ENCODE measurements at regions not wholly inside any gene's neighbourhood (a gene's known extent, or its start where the extent isn't known, plus 50 kb on each side); places are given as distances from the start of the nearest gene placed in this dataset.

- CTCF ChIA-PET: no interaction called here
- POLR2A ChIA-PET: no interaction called here
Observed at GRCh38 chr2:103734911-103735310, 973.1 kb downstream of the TMEM182 start.

GRCh38 chr2:103738108-103738507 lies 976.3 kb downstream of the TMEM182 start:
- ChIA-PET CTCF (no interaction called here), POLR2A (no interaction called here)

DNA sequence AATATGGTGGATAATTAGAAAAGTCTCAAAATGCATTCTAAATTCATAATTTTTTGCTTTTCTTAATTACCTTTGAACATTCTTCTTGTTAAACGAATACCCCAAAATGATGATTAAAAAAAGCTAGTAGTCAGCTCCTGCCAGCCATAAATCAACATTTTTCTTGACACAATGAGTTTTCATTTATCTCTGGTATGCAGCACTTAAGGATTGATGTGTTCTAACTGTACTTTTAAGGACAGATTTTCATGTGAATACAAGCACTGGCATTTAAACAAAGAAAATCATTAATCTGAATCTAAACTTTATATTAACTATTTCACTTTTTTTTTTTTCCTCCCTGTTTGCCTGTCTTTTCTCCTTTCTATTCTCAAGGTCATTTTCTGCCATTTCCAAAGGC lies 976.8 kb downstream of the TMEM182 start:
- POLR2A ChIA-PET: no interaction called here
- CTCF ChIA-PET: no interaction called here

GRCh38 chr2:103739186-103739585 lies 977.4 kb downstream of the TMEM182 start:
- ChIA-PET POLR2A (no interaction called here), CTCF (no interaction called here)

DNA sequence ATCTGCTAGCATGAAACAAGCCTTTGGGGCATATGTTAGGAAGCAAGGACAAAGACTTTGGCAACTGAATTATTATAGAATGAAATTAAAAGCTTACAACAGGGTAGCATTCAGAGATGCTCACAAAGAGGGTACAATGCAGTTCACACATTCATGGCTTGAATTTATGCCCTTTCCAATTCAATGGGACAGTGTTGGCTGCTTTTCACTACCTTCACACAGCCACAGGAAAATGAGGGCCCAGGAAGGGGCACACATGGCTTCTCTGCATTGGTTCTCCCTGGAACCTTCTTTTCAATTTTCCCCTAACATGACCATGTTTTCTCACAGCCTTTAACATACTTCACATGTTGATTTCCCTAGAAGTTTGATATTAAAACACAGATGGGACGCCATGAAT lies 978.1 kb downstream of the TMEM182 start:
- ChIA-PET CTCF (no interaction called here), POLR2A (no interaction called here)

- ChIA-PET CTCF (no interaction called here), POLR2A (no interaction called here)
Observed at GRCh38 chr2:103740631-103741030, 978.8 kb downstream of the TMEM182 start.

DNA sequence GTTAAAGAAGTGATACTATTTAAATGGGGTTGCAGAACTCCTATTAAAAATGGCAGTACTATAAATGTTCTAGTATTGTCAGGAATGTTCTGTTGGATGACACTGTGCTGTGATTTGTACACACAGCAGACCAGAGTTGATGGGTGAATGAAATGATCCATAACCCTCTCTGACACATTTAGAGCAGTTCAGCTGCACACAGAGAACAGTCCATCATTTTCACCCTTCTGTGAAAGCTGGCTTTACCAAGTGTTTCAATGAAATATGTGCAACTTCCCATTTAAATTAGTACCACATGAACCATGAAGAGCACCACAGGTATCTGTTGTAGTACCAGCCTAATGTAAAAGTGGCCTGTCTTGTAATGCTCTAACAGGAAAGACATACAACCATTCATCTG lies 981.4 kb downstream of the TMEM182 start:
- CTCF ChIA-PET: no interaction called here
- POLR2A ChIA-PET: no interaction called here

DNA sequence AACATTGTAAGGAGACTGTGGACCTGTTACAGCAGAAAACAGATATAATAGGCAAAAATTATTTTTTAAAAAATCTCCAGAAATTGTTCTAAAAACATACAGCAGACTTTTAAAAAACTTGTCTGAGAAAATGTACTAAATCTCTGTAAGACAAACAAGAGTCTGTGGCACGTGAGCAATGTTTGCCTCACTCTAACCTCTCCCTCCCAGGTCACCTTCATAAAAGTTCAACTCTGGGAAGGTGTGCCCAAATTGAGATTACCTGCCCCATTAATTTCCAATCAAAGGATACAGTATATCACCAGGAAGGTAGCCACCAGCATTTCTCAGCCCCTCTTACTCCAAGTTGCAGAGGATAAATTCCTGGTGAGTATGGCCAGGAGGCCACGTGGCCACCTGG lies 992.7 kb downstream of the TMEM182 start:
- ChIA-PET CTCF (no interaction called here), POLR2A (no interaction called here)

DNA sequence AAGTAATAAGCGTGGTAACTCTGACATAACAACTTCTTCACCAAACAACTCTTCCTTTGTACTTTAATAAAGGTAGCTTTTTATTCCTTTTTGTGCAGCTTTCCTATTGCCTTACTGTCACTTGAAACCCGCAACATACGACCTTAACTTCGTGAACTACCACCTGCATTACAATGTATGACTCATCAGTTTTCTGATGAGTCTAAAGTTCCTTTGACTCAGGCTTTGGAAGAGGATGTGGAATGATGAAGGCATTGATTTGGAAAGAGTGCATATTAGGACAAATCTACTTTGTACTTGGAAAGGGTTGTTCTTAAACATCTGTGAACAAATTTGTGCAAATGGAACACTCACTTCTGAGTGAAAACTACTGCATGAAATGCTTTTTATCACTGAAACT lies 1012.1 kb downstream of the TMEM182 start:
- CTCF ChIA-PET: no interaction called here
- POLR2A ChIA-PET: no interaction called here

DNA sequence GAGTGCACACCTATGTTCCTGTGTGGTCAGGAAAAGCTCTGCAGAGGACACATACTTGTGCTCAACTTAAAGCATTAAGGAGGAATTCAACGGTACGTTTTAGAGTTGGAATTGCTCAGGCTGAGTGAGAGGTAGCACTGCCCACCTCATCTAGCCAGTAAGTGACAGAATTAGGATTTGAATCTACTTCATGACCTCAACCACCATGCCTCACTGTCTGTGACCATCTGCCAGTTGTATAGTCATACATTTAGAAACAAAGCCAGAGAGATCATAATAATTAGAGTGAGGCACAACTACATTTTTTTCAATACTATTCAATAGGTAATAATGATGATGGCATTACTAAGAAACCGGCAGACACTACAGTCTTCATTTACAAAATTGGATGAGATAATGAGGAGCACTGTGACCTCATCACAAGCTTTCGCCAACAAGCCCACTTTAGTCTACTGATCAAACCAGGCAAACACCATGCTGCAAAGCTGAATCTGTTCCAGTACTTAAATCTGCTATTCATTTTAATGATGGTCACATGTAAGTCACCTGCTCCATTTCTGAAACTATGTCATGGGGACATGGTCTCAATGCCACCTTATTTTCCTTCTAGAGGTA lies 1018.4 kb downstream of the TMEM182 start:
- ChIA-PET CTCF (no interaction called here), POLR2A (no interaction called here)

- POLR2A ChIA-PET: no interaction called here
- CTCF ChIA-PET: no interaction called here
Observed at GRCh38 chr2:103781313-103781712, 1019.5 kb downstream of the TMEM182 start.

DNA sequence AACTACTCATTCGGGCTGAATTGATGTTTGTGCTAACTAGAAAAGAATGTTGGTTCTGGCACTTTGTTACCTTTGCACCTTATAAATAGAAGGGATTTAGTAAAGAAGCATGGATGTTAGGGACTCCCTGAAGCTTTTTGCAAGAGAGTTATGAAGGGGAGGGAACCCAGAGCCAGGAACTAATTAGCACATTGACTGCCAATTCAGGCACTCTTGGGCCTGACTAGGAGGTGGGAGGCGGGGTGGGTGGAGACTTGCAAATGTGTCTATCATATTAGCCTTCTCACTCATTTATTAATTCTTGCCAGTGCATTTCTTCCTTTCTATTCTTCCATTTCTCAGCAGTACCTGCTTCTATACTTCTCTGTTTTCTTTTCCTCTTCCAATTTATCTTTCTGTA lies 1022.4 kb downstream of the TMEM182 start:
- ChIA-PET POLR2A (no interaction called here), CTCF (no interaction called here)

DNA sequence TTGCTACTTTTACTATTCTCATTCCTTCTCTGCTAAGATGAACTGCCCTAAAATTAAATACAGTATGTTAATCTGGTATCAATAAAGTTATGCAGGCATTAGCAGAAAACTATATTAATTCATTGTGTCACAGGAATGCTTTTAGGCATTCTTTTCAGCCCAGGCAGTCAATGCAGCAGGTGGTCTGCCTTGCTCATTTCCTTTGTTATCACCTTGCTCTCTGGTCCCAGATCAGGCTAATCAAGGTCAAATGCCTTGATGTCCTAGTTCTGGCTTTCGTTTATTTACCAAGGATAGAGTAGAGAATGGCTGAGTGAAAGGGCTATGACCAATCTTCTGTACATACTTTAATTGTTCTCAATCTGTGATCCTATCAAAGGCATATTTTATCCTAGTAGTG lies 1023.6 kb downstream of the TMEM182 start:
- CTCF ChIA-PET: no interaction called here
- POLR2A ChIA-PET: no interaction called here

DNA sequence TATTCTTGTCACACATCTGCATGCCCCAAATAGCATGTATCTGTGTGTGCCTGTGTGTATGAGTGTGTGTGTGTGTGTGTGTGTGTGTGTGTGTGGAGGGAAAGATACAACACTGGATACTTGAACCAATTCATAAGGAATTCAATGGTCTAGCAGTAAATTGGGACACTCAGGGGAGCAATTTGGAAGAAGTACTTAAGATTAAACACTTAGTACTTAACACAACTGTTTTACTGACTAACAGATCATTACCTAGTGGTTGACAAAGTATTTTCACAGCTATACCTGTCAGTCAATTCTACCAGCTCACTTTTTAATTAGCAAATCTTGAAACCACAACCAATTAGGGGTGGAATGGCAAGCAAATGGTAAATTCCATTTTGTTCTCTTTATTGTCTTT lies 1024.1 kb downstream of the TMEM182 start:
- ChIA-PET CTCF (no interaction called here), POLR2A (no interaction called here)

GRCh38 chr2:103788389-103788788 lies 1026.6 kb downstream of the TMEM182 start:
- CTCF ChIA-PET: no interaction called here
- POLR2A ChIA-PET: interaction anchor here (0.6 kb wide), 1 partner anchor 494 kb away, joined by 5 read pairs; no protein-coding TSS in a partner anchor

DNA sequence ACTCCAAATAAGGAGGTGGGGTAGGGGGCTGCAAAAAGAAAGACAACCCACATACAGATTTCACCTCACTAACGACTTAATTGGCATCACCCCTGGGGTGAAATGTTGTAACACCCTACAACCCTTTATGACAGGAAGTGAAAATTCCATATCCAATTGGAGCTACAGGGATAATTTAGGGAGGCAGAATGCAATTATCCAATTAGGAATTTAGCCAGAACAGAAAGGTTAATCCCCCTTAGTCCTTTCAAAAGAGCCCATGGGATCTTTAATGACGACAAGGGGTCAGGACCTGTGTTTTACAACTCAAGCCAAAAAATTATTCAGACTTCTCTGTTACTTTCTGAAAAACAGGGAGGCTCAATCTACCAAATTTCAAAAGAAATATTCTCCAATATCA lies 1027.1 kb downstream of the TMEM182 start:
- ChIA-PET CTCF (no interaction called here), POLR2A (no interaction called here)

DNA sequence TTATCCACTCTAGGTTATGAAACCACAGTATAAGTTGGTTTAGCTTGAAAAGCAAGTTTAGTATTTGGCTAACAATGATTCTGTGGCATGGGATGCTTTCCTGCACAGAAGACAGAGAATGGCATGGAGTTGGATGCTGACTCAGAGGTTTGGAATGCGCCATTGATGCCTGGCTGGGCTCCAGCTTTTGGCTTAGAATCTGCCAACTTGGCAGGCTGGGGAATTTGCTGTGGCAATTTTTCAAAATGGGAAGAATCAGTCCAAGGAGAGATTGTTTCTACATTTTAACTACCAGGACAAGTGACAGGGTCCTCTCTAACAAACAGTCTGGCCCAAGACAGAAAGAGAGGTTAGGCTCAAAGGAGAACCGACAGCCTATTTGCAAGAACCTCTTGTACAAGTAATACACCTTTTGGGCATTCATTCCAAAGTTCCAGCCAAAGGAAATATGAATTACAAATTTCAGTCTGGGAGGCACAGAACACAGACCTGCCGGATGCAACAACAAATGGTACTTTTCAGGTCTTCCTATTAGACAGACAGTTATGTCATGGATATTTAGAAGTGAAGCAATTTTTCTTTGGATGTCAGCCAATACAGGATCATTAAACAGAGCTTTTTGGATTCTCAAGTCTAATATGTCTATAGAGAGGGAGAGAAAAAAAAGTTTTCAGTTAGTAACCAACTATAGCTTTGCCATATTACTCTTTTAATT lies 1027.7 kb downstream of the TMEM182 start:
- POLR2A ChIA-PET: no interaction called here
- CTCF ChIA-PET: no interaction called here

DNA sequence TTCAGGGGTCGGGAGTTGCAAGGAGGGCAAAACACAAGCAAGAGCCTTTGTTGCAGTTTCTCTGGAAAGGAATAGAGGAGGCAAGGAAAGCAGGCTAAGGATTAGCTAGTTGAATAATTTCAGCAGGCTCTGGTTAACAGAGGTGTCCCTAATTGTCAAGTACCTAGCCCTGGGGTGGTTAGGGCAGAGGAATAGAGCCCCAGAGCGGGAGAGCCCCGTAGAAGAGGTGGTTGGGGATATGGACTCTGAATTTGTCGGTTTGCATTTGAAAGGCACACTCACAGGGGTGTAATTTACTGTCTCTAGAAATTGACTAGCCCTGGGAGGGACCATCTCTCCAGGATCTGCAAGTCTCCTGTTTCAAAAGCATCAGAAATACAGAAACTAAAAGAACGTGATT lies 1030.2 kb downstream of the TMEM182 start:
- POLR2A ChIA-PET: no interaction called here

DNA sequence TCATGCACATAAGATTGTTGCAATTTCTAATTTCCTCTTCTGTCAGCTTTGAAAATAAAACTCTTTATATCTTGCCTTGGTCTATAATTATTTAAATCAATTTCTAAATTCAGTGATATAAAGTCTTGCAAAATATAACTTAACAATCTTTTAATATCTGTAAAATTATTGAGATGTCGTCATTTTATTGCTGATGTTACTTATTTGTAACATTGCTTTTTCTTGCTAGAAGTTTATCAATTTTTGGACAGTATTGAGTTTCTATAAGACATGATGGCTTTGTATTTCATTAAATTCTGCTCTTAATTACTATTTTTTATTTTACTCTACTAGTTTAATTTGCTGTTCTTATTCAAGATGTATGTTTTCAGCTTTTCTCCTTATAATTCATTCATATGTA lies 1036.5 kb downstream of the TMEM182 start:
- ChIA-PET CTCF (no interaction called here), POLR2A (no interaction called here)

More for the DNA sequence above, 1030.2 kb downstream of the TMEM182 start:
- CTCF ChIA-PET: no interaction called here

DNA sequence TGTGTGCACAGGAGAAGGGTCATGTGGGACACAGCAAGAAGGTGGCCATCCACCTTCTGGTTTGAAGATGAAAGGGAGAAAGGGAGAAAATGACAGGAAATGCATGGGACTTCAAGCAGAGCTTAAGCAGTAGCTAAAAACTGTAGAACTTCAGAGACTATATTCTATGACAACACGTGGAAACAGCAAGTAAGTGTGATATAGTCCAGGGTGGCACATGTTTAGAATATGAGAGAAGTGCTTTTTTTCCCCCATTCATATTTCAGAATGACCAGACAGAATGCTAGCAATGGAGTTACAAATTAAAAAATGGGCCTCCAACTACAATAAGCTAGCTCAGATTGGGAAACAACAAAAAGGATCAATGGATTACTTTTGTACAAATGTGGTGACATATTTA lies 1042.2 kb downstream of the TMEM182 start:
- CTCF ChIA-PET: no interaction called here
- POLR2A ChIA-PET: no interaction called here

- POLR2A ChIA-PET: no interaction called here
- CTCF ChIA-PET: no interaction called here
Observed at GRCh38 chr2:103805746-103806145, 1043.9 kb downstream of the TMEM182 start.

DNA sequence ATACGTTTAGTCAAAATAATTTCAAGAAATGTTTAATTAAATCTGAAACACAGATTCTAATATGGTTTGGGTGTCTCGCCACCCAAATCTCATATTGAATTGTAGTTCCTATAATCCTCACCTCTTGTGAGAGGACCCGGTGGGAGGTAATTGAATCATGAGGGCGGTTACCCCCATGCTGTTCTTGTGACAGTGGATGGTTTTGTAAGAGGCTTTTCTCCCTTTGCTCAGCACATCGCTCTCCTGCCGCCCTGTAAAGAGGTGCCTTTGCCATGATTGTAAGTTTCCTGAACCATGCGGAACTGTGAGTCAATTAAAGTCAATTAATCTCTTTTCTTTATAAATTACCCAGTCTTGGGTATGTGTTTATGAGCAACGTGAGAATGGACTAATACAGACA lies 1045.1 kb upstream of the POU3F3 start:
- POLR2A ChIA-PET: no interaction called here
- CTCF ChIA-PET: no interaction called here
